ENCODE measurements at regions not wholly inside any gene's neighbourhood (a gene's known extent, or its start where the extent isn't known, plus 50 kb on each side); places are given as distances from the start of the nearest gene placed in this dataset.

- H4K20me1 ChIP-seq (ENCODE audit: insufficient read depth), result no peaks in the 10 kb centered on the region
- H3K9me3 ChIP-seq, result no peaks in the 10 kb centered on the region
- no peak overlapping the region for H2AFZ ChIP-seq (ENCODE audit: low read depth)
- H3K4me2 ChIP-seq, result no peak overlapping the region
- ChIA-PET CTCF (no interaction called here), POLR2A (no interaction called here)
- no peaks in the 10 kb centered on the region for H3K36me3 ChIP-seq (replicated peaks in 1 of 2; ENCODE audit: control insufficient read depth in 1 of 2, insufficient read depth in 2 of 2, low read length in 1 of 2)
- H3K9me2 ChIP-seq, result no peaks in the 10 kb centered on the region
- H3F3A ChIP-seq (replicated peaks; ENCODE audit: insufficient read depth), result no peaks in the 10 kb centered on the region
- TF ChIP-seq FOSL2 (IDR thresholded peaks at IDR 0.05; ENCODE audit: borderline replicate concordance, low read depth) (no peak), NRF1 (IDR thresholded peaks at IDR 0.05; ENCODE audit: low read depth, low read length) (no peak), EZH2phosphoT487 (IDR thresholded peaks at IDR 0.05; ENCODE audit: borderline replicate concordance, low read depth) (no peak), JUND (IDR thresholded peaks at IDR 0.05) (no peak)
- H3K9ac ChIP-seq, result no peak overlapping the region
- no peaks in the 10 kb centered on the region for H3K27me3 ChIP-seq (ENCODE audit: insufficient read depth)
- H3K79me2 ChIP-seq (ENCODE audit: insufficient read depth), result no peaks in the 10 kb centered on the region
- DNase-seq, result no peak
- no peaks in the 10 kb centered on the region for H3K4me1 ChIP-seq (ENCODE audit: control insufficient read depth in 1 of 2, insufficient read depth in 2 of 2, low read depth in 1 of 2, low read length in 1 of 2)
- H3K4me3 ChIP-seq (ENCODE audit: low read depth in 2 of 2, low read length in 1 of 2), result no peak overlapping the region
- H3K27ac ChIP-seq (ENCODE audit: low read depth in 2 of 2, low read length in 1 of 2), result no peak overlapping the region
These were observed 146.3 kb downstream of the LRIG3 start for GRCh38 chr12:58773986-58774385.

- Histone ChIP-seq H3K4me2 (no peak overlapping the region), H2AFZ (ENCODE audit: low read depth) (no peak overlapping the region), H3K36me3 (replicated peaks in 1 of 2; ENCODE audit: control insufficient read depth in 1 of 2, insufficient read depth in 2 of 2, low read length in 1 of 2) (no peaks in the 10 kb centered on the region), H3K9me2 (no peaks in the 10 kb centered on the region), H3K9ac (no peak overlapping the region), H3K79me2 (ENCODE audit: insufficient read depth) (no peaks in the 10 kb centered on the region), H3K4me3 (ENCODE audit: low read depth in 2 of 2, low read length in 1 of 2) (no peak overlapping the region), H3K9me3 (no peaks in the 10 kb centered on the region), H3K27ac (ENCODE audit: low read depth in 2 of 2, low read length in 1 of 2) (no peak overlapping the region), H3K27me3 (ENCODE audit: insufficient read depth) (no peaks in the 10 kb centered on the region), H3F3A (replicated peaks; ENCODE audit: insufficient read depth) (no peaks in the 10 kb centered on the region), H4K20me1 (ENCODE audit: insufficient read depth) (no peaks in the 10 kb centered on the region), H3K4me1 (ENCODE audit: control insufficient read depth in 1 of 2, insufficient read depth in 2 of 2, low read depth in 1 of 2, low read length in 1 of 2) (no peaks in the 10 kb centered on the region)
- TF ChIP-seq RCOR1 (IDR thresholded peaks at IDR 0.05; ENCODE audit: low read length) (no peak), TAF1 (IDR thresholded peaks at IDR 0.05; ENCODE audit: borderline replicate concordance, low read depth, low read length) (no peak), FOXM1 (IDR thresholded peaks at IDR 0.05; ENCODE audit: low read depth) (no peak), IRF3 (IDR thresholded peaks at IDR 0.05; ENCODE audit: low read depth, low read length) (no peak), TCF12 (IDR thresholded peaks at IDR 0.05) (no peak), MXI1 (IDR thresholded peaks at IDR 0.05; ENCODE audit: low read depth, low read length) (no peak), SMC3 (IDR thresholded peaks at IDR 0.05; ENCODE audit: low read depth, low read length) (no peak), FOXJ3 (CRISPR knock-in tag; IDR thresholded peaks at IDR 0.05) (no peak), EP300 (IDR thresholded peaks at IDR 0.05; ENCODE audit: borderline replicate concordance in 1 of 2, low read depth in 1 of 2, low read length in 1 of 2) (no peak)
- POLR2A ChIA-PET, result no interaction called here
- CTCF ChIA-PET, result no interaction called here
- DNase-seq, result no peak
- WGBS (ENCODE audit: low lambda C conversion rate), result 0% methylated on average over 2 of the region's 2 CpGs
These were observed 145.6 kb downstream of the LRIG3 start for GRCh38 chr12:58774731-58775130.

DNA sequence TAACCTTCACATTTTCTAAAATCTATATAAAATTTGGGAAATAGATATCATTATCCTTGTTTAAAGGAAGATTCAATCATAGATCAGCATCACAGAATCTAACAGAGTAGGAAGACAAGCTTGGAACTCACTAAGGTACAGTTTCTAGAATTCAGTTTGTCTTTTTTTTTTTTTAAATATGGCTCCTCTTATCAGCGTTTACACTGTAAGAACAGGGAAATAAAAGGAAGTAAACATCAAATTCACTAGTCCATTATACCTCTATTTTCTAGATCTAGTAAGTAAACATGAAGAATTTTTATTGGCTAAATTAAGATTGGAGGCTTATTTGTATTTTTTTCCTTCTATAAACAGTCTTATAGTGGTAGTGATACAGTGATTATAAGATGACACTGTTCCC, 144.9 kb downstream of the LRIG3 start:
- CTCF ChIA-PET, result no interaction called here
- no peaks in the 10 kb centered on the region for H3K4me1 ChIP-seq (ENCODE audit: control insufficient read depth in 1 of 2, insufficient read depth in 2 of 2, low read depth in 1 of 2, low read length in 1 of 2)
- no peak for DNase-seq
- H3K4me3 ChIP-seq (ENCODE audit: low read depth in 2 of 2, low read length in 1 of 2), result no peak overlapping the region
- no peaks in the 10 kb centered on the region for H4K20me1 ChIP-seq (ENCODE audit: insufficient read depth)
- TF ChIP-seq GABPA (IDR thresholded peaks at IDR 0.05; ENCODE audit: low read depth), result no peak
- no peak for TF ChIP-seq IRF3 (IDR thresholded peaks at IDR 0.05; ENCODE audit: low read depth, low read length)
- TF ChIP-seq MEF2A (IDR thresholded peaks at IDR 0.05; ENCODE audit: borderline replicate concordance, low read depth), result no peak
- TF ChIP-seq FOXJ3 (CRISPR knock-in tag; IDR thresholded peaks at IDR 0.05), result no peak
- TF ChIP-seq NFIC (IDR thresholded peaks at IDR 0.05; ENCODE audit: borderline replicate concordance), result no peak
- TF ChIP-seq ELF1 (IDR thresholded peaks at IDR 0.05), result no peak
- no peak overlapping the region for H3K27ac ChIP-seq (ENCODE audit: low read depth in 2 of 2, low read length in 1 of 2)
- no peak overlapping the region for H3K9ac ChIP-seq
- H3K4me2 ChIP-seq, result no peak overlapping the region
- no peaks in the 10 kb centered on the region for H3K27me3 ChIP-seq (ENCODE audit: insufficient read depth)
- no peaks in the 10 kb centered on the region for H3K79me2 ChIP-seq (ENCODE audit: insufficient read depth)
- 5% methylated on average over 1 of the region's 1 CpG for WGBS (ENCODE audit: low lambda C conversion rate)
- no peaks in the 10 kb centered on the region for H3K36me3 ChIP-seq (replicated peaks in 1 of 2; ENCODE audit: control insufficient read depth in 1 of 2, insufficient read depth in 2 of 2, low read length in 1 of 2)
- H3K9me3 ChIP-seq, result no peaks in the 10 kb centered on the region
- POLR2A ChIA-PET, result no interaction called here
- H3K9me2 ChIP-seq, result no peaks in the 10 kb centered on the region
- H3F3A ChIP-seq (replicated peaks; ENCODE audit: insufficient read depth), result no peaks in the 10 kb centered on the region
- H2AFZ ChIP-seq (ENCODE audit: low read depth), result no peak overlapping the region
